ENCODE measurements at regions not wholly inside any gene's neighbourhood (a gene's known extent, or its start where the extent isn't known, plus 50 kb on each side); places are given as distances from the start of the nearest gene placed in this dataset.

DNA sequence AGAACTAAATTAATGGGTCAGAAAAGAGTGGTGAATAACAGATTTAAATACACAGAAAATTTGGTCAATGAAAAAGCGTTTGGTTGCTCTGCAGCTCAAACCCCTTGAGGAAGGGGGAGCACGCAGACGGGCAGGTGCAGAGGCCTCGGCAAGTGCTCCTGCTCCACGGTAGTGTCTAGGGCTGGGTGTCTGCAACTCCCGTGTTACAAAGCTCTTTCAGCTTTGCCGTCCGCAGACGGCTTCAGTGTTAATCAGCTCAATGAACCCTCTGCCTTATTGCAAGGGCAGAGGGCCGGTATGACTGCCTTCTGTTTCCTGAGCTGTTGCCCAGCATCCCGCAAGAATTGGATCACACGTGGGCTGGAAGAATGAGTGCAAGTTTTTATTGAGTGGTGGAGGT lies 125.7 kb upstream of the TRHDE start:
- TF ChIP-seq TEAD4 (CRISPR knock-in tag; IDR thresholded peaks at IDR 0.05) (no peak), CREB1 (CRISPR knock-in tag; IDR thresholded peaks at IDR 0.05) (no peak), ZNF138 (CRISPR knock-in tag; conservative IDR thresholded peaks at IDR 0.05) (no peak)
- TF ChIP-seq, protein P1, sequence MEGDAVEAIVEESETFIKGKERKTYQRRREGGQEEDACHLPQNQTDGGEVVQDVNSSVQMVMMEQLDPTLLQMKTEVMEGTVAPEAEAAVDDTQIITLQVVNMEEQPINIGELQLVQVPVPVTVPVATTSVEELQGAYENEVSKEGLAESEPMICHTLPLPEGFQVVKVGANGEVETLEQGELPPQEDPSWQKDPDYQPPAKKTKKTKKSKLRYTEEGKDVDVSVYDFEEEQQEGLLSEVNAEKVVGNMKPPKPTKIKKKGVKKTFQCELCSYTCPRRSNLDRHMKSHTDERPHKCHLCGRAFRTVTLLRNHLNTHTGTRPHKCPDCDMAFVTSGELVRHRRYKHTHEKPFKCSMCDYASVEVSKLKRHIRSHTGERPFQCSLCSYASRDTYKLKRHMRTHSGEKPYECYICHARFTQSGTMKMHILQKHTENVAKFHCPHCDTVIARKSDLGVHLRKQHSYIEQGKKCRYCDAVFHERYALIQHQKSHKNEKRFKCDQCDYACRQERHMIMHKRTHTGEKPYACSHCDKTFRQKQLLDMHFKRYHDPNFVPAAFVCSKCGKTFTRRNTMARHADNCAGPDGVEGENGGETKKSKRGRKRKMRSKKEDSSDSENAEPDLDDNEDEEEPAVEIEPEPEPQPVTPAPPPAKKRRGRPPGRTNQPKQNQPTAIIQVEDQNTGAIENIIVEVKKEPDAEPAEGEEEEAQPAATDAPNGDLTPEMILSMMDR (IDR thresholded peaks at IDR 0.05): no peak
- TF ChIP-seq, protein P2, sequence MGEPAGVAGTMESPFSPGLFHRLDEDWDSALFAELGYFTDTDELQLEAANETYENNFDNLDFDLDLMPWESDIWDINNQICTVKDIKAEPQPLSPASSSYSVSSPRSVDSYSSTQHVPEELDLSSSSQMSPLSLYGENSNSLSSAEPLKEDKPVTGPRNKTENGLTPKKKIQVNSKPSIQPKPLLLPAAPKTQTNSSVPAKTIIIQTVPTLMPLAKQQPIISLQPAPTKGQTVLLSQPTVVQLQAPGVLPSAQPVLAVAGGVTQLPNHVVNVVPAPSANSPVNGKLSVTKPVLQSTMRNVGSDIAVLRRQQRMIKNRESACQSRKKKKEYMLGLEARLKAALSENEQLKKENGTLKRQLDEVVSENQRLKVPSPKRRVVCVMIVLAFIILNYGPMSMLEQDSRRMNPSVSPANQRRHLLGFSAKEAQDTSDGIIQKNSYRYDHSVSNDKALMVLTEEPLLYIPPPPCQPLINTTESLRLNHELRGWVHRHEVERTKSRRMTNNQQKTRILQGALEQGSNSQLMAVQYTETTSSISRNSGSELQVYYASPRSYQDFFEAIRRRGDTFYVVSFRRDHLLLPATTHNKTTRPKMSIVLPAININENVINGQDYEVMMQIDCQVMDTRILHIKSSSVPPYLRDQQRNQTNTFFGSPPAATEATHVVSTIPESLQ (CRISPR knock-in tag; IDR thresholded peaks at IDR 0.05): no peak

Data from WTC11 (cell line).